Esophagus squamous epithelium (tissue), 4 donors: ENCODE measurements at regions not wholly inside any gene's neighbourhood (a gene's known extent, or its start where the extent isn't known, plus 50 kb on each side); places are given as distances from the start of the nearest gene placed in this dataset.

Experiments
- POLR2A ChIP-seq, 4 donors: fragments of 450-650 bp; IDR thresholded peaks; one replicate each; pipeline ENCODE4 v1.6.1; 2017; ENCODE audit warnings: antibody characterized with exemption in 4 of 4, mild to moderate bottlenecking in 4 of 4, moderate library complexity in 3 of 4
- TF ChIP-seq, protein P1 (sequence below), 6 experiments: fragments of 450-650 bp in 4 of 6; fragments of 200-600 bp in 2 of 6; sonication (generic) in 2 of 6; IDR thresholded peaks; one replicate each; pipeline ENCODE4 v1.5.1; 2016 to 2019; ENCODE audit warnings: antibody characterized with exemption in 6 of 6, mild to moderate bottlenecking in 4 of 6, moderate library complexity in 4 of 6

GRCh38 chr3:72093270-72093991 lies 308.5 kb upstream of the PROK2 start:
- TF ChIP-seq, protein P1, sequence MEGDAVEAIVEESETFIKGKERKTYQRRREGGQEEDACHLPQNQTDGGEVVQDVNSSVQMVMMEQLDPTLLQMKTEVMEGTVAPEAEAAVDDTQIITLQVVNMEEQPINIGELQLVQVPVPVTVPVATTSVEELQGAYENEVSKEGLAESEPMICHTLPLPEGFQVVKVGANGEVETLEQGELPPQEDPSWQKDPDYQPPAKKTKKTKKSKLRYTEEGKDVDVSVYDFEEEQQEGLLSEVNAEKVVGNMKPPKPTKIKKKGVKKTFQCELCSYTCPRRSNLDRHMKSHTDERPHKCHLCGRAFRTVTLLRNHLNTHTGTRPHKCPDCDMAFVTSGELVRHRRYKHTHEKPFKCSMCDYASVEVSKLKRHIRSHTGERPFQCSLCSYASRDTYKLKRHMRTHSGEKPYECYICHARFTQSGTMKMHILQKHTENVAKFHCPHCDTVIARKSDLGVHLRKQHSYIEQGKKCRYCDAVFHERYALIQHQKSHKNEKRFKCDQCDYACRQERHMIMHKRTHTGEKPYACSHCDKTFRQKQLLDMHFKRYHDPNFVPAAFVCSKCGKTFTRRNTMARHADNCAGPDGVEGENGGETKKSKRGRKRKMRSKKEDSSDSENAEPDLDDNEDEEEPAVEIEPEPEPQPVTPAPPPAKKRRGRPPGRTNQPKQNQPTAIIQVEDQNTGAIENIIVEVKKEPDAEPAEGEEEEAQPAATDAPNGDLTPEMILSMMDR (IDR thresholded peaks at IDR 0.05) = no peak
- no peak for TF ChIP-seq POLR2A (IDR thresholded peaks at IDR 0.05)
